ENCODE measurements at regions not wholly inside any gene's neighbourhood (a gene's known extent, or its start where the extent isn't known, plus 50 kb on each side); places are given as distances from the start of the nearest gene placed in this dataset.

GRCh38 chr12:84290168-84290567, 622.4 kb downstream of the SLC6A15 start:
- no peak for DNase-seq (ENCODE audit: low read depth in 1 of 2, low spot score in 1 of 2)

- DNase-seq (ENCODE audit: low read depth in 1 of 2, low spot score in 1 of 2), result no peak
Measured at GRCh38 chr12:84277986-84278385, 634.6 kb downstream of the SLC6A15 start.

- DNase-seq (ENCODE audit: low read depth in 1 of 2, low spot score in 1 of 2), result no peak
Measured at GRCh38 chr12:84276215-84276614, 636.4 kb downstream of the SLC6A15 start.

- no peak for DNase-seq (ENCODE audit: low read depth in 1 of 2, low spot score in 1 of 2)
Measured at GRCh38 chr12:84272324-84272723, 640.3 kb downstream of the SLC6A15 start.

GRCh38 chr12:84270470-84271140, 642.0 kb downstream of the SLC6A15 start:
- DNase-seq (ENCODE audit: low read depth in 1 of 2, low spot score in 1 of 2), result no peak

- no peak for DNase-seq (ENCODE audit: low read depth in 1 of 2, low spot score in 1 of 2)
Measured at GRCh38 chr12:84247931-84248330, 664.7 kb downstream of the SLC6A15 start.

GRCh38 chr12:84243686-84244085, 668.9 kb downstream of the SLC6A15 start:
- DNase-seq (ENCODE audit: low read depth in 1 of 2, low spot score in 1 of 2), result no peak

GRCh38 chr12:84222841-84223240, 689.8 kb downstream of the SLC6A15 start:
- no peak for DNase-seq (ENCODE audit: low read depth in 1 of 2, low spot score in 1 of 2)

GRCh38 chr12:84218406-84218805, 694.2 kb downstream of the SLC6A15 start:
- DNase-seq (ENCODE audit: low read depth in 1 of 2, low spot score in 1 of 2), result no peak

GRCh38 chr12:84201976-84202375, 710.6 kb downstream of the SLC6A15 start:
- DNase-seq (ENCODE audit: low read depth in 1 of 2, low spot score in 1 of 2), result no peak

GRCh38 chr12:84198294-84198946, 714.2 kb downstream of the SLC6A15 start:
- DNase-seq (ENCODE audit: low read depth in 1 of 2, low spot score in 1 of 2), result no peak

GRCh38 chr12:84191779-84192178, 720.8 kb downstream of the SLC6A15 start:
- DNase-seq (ENCODE audit: low read depth in 1 of 2, low spot score in 1 of 2), result no peak

- no peak for DNase-seq (ENCODE audit: low read depth in 1 of 2, low spot score in 1 of 2)
Measured at GRCh38 chr12:84186433-84186832, 726.2 kb downstream of the SLC6A15 start.

GRCh38 chr12:84183576-84183975, 729.0 kb downstream of the SLC6A15 start:
- DNase-seq (ENCODE audit: low read depth in 1 of 2, low spot score in 1 of 2), result no peak

- no peak for DNase-seq (ENCODE audit: low read depth in 1 of 2, low spot score in 1 of 2)
Measured at GRCh38 chr12:84174115-84174514, 738.5 kb downstream of the SLC6A15 start.

- DNase-seq (ENCODE audit: low read depth in 1 of 2, low spot score in 1 of 2), result no peak
Measured at GRCh38 chr12:84172823-84173424, 739.7 kb downstream of the SLC6A15 start.

GRCh38 chr12:84166812-84167211, 745.8 kb downstream of the SLC6A15 start:
- no peak for DNase-seq (ENCODE audit: low read depth in 1 of 2, low spot score in 1 of 2)

GRCh38 chr12:84165998-84166571, 746.5 kb downstream of the SLC6A15 start:
- DNase-seq (ENCODE audit: low read depth in 1 of 2, low spot score in 1 of 2), result no peak

- no peak for DNase-seq (ENCODE audit: low read depth in 1 of 2, low spot score in 1 of 2)
Measured at GRCh38 chr12:84161296-84161695, 751.3 kb downstream of the SLC6A15 start.

GRCh38 chr12:84159260-84159659, 753.3 kb downstream of the SLC6A15 start:
- DNase-seq (ENCODE audit: low read depth in 1 of 2, low spot score in 1 of 2), result no peak

GRCh38 chr12:84157170-84157569, 755.4 kb downstream of the SLC6A15 start:
- DNase-seq (ENCODE audit: low read depth in 1 of 2, low spot score in 1 of 2), result no peak
